Muscle layer of colon (tissue), 2 donors: ENCODE measurements at regions not wholly inside any gene's neighbourhood (a gene's known extent, or its start where the extent isn't known, plus 50 kb on each side); places are given as distances from the start of the nearest gene placed in this dataset.
"Not testable (repeated sequence)": the region's sequence is repeated elsewhere in the genome, so short reads cannot be mapped to it uniquely, and the experiment has no call there.

Experiments
- H3K27ac ChIP-seq: one replicate; pipeline ENCODE4 v1.7.0; 2013; ENCODE audit warnings: low read depth, mild to moderate bottlenecking, low read length, moderate library complexity
- H3K27me3 ChIP-seq, 2 donors: one replicate each; pipeline ENCODE4 v1.7.0; 2013; ENCODE audit warnings: low read length in 2 of 2, mild to moderate bottlenecking in 2 of 2; ENCODE audit not compliant: insufficient read depth in 2 of 2, control insufficient read depth in 1 of 2
- H3K36me3 ChIP-seq: one replicate; pipeline ENCODE4 v1.7.0; 2013; ENCODE audit warnings: mild to moderate bottlenecking, low read length; ENCODE audit not compliant: insufficient read depth
- H3K4me1 ChIP-seq: one replicate; pipeline ENCODE4 v1.7.0; 2013; ENCODE audit warnings: mild to moderate bottlenecking, low read length; ENCODE audit not compliant: insufficient read depth
- H3K4me3 ChIP-seq, 2 donors: one replicate each; pipeline ENCODE4 v1.7.0; 2013; ENCODE audit warnings: low read length in 2 of 2, low read depth in 1 of 2, mild to moderate bottlenecking in 1 of 2, moderate library complexity in 1 of 2
- H3K9ac ChIP-seq: one replicate; pipeline ENCODE4 v1.7.0; 2013; ENCODE audit warnings: low read length
- H3K9me3 ChIP-seq: one replicate; pipeline ENCODE4 v1.7.0; 2013; ENCODE audit warnings: mild to moderate bottlenecking, low read length
- donor health status: abdominal sarcoma.
- donor health status: Adenocarcinoma of cecum.

DNA sequence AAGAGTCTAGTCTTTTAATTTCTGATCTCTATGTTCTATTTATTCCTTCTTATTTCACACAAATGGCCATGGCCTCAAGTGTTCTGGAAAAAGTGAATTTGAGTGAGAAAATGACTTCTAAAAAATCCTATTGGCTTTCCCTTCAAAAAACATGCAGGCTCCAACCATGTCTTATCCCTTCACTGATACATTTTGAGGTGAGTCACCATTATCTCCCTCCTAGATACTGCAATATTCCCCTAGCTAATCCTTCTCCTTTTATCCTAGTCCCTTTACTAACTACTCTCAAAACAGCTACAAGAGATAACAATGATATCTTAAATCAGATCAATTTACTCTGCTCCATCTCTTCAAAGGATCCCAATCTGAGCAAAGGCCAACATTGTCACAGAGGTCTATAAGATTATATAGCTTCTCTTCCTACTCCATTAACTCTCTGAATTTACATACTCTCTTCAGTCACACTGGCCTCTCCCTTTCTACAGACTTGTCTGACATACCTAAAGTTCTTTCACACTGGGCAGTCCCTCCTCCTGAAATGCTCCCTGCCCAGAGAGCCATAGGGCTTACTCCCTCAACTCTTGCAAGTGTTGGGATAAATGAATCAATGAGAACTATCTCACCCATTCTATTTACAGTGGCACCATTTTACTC lies 129.2 kb downstream of the TENT5A start:
- H3K4me3 ChIP-seq = no peak overlapping the region
- H3K36me3 ChIP-seq = no peaks in the 10 kb centered on the region
- H3K27me3 ChIP-seq = no peaks in the 10 kb centered on the region
- no peaks in the 10 kb centered on the region for H3K4me1 ChIP-seq
- no peak overlapping the region for H3K27ac ChIP-seq
- H3K9ac ChIP-seq = no peak overlapping the region
- H3K9me3 ChIP-seq = no peaks in the 10 kb centered on the region

DNA sequence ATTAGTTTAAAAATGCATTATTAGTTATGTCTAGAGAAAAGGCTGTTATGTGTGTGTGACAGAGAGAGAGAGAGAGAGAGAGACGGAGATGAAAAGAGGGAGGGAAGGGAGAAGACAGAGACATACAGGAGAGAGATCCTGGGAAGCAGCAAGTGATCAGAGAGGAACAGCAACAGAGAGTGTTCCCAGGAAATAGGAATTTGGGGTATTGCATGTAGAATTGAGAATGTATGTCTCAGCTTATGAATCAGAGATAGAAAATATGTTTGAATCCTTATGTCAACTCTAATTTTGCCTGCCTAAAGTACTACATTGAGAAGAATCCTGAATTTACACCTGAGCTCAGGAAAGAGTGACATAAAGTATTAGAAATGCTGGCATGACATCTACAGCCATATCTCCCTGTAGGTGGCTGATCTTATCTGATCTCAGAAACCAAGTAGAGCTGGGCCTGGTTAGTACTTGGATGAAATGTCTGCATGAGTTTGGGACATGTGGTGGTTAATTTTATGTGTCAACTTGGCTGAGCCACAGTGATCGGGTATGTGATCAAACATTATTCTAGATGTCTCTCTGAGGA lies 130.6 kb downstream of the TENT5A start:
- Histone ChIP-seq H3K4me1 (no peaks in the 10 kb centered on the region), H3K9me3 (no peaks in the 10 kb centered on the region), H3K36me3 (no peaks in the 10 kb centered on the region), H3K9ac (no peak overlapping the region), H3K4me3 (no peak overlapping the region), H3K27ac (no peak overlapping the region), H3K27me3 (no peaks in the 10 kb centered on the region)

DNA sequence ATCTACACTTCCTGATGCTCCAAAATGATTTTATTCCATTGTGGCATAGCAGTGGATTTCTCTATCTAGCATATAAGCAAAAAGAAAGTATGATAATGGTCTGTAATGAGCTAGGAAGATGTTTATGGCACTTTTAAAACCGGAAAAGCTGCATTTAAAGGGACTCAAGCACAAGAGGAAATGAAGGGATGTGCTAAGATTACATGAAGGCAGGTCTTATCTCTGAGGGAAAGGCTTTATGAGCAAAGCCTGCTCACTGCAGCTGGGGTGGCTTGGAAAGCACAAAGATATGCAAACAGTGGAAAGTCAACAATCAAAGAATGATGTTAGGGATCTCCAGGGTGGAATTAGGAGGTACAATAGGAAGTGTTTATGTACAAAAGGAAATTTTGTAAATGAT lies 138.2 kb downstream of the TENT5A start:
- no peak overlapping the region for H3K27ac ChIP-seq
- H3K9ac ChIP-seq = no peak overlapping the region
- H3K27me3 ChIP-seq = no peaks in the 10 kb centered on the region

GRCh38 chr6:81613606-81614005 lies 138.9 kb downstream of the TENT5A start:
- no peak overlapping the region for H3K9ac ChIP-seq
- H3K27ac ChIP-seq = no peak overlapping the region
- H3K4me1 ChIP-seq = no peaks in the 10 kb centered on the region
- no peaks in the 10 kb centered on the region for H3K27me3 ChIP-seq
- H3K9me3 ChIP-seq = no peaks in the 10 kb centered on the region
- no peaks in the 10 kb centered on the region for H3K36me3 ChIP-seq
- H3K4me3 ChIP-seq = no peak overlapping the region

More for the DNA sequence above, 138.2 kb downstream of the TENT5A start:
- Histone ChIP-seq H3K9me3 (no peaks in the 10 kb centered on the region), H3K36me3 (no peaks in the 10 kb centered on the region), H3K4me3 (no peak overlapping the region), H3K4me1 (no peaks in the 10 kb centered on the region)

DNA sequence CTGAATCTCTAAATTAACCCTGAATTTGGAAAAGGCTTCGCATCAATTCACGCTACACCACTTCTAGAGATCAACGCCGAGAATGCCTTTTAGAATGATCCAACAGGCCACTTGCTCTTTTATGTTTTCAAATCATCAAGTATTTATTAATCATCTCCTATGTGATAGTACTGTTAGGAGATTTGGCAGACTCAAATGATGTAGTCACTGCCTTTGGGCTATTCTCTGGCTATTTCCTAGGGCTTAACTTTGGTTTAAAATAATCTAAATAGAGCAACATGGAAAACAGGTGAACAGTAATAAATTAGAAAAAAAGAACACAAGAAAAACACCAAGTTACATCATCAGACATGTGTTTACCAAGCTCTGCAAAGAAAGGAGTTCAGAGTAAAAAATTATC lies 140.3 kb downstream of the TENT5A start:
- Histone ChIP-seq H3K27ac (no peak overlapping the region), H3K27me3 (no peaks in the 10 kb centered on the region), H3K9ac (no peak overlapping the region), H3K9me3 (no peaks in the 10 kb centered on the region), H3K4me1 (no peaks in the 10 kb centered on the region), H3K36me3 (no peaks in the 10 kb centered on the region), H3K4me3 (no peak overlapping the region)

DNA sequence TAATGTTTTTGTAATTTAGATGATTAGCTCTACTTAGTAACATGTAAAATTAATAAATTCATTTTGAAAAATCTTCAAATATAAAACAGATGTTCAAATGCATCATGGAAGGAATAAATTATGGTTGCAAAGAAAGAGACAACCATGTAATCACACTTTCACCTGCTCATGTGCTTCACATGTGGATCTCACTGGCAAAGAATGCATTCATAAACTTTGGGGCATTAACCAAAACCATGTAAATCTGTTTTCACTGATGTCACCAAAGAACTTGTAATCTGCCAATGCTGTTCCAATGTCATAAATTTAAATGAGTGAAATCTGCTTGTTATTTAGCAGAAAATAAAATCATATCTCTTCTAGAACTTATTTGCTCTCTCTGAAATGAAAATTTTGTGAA lies 142.7 kb downstream of the TENT5A start:
- Histone ChIP-seq H3K36me3 (no peaks in the 10 kb centered on the region), H3K9ac (no peak overlapping the region), H3K9me3 (no peaks in the 10 kb centered on the region), H3K27ac (no peak overlapping the region), H3K27me3 (no peaks in the 10 kb centered on the region), H3K4me3 (no peak overlapping the region), H3K4me1 (no peaks in the 10 kb centered on the region)

- no peaks in the 10 kb centered on the region for H3K9me3 ChIP-seq
- no peak overlapping the region for H3K9ac ChIP-seq
- no peak overlapping the region for H3K27ac ChIP-seq
- no peak overlapping the region for H3K4me3 ChIP-seq
- H3K4me1 ChIP-seq = no peaks in the 10 kb centered on the region
- no peaks in the 10 kb centered on the region for H3K36me3 ChIP-seq
- no peaks in the 10 kb centered on the region for H3K27me3 ChIP-seq
Observed at GRCh38 chr6:81608776-81609175, 143.7 kb downstream of the TENT5A start.

DNA sequence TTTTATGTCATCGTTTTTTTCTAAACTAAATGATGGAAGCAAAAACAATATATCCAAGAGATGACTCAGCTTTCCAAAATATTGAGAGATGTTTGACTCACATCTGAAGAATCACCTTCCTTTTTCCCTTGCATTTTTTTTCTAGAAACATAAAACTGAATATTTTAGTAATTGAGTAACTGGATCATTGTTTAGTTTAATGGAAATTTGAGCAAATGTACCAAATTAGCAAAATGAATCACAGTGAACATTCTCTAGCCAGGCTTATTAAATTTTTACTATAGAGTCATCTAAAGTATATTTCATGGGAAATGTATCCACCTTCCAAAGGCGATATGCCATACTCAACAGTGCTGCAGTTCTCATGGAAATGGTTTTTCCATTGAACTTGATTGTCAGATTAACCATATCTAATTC lies 145.5 kb downstream of the TENT5A start:
- Histone ChIP-seq H3K27ac (no peak overlapping the region), H3K36me3 (no peaks in the 10 kb centered on the region), H3K9me3 (no peaks in the 10 kb centered on the region), H3K9ac (no peak overlapping the region), H3K4me3 (no peak overlapping the region), H3K4me1 (no peaks in the 10 kb centered on the region), H3K27me3 (no peaks in the 10 kb centered on the region)

DNA sequence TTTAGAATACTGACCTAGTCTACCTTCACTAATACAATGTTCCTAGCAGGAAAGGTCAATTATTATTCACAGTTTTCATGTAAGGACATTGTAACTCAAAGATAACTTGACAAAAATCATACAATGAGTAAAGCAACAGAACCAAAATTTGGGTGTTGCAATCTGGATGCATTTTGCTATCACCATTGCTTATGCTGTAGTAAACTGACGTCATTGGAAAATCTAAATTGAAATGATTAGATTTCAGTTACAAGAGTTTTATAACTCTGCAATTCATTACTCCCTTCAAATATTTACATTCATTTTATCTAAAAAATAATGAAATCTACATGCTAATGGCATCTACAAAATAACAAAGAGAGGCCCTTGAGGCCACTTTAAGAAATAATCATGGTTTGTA lies 147.0 kb downstream of the TENT5A start:
- no peaks in the 10 kb centered on the region for H3K9me3 ChIP-seq
- no peaks in the 10 kb centered on the region for H3K27me3 ChIP-seq
- H3K36me3 ChIP-seq = no peaks in the 10 kb centered on the region
- no peak overlapping the region for H3K9ac ChIP-seq
- no peak overlapping the region for H3K4me3 ChIP-seq
- H3K4me1 ChIP-seq = no peaks in the 10 kb centered on the region
- H3K27ac ChIP-seq = no peak overlapping the region

GRCh38 chr6:81601918-81602317 lies 150.6 kb downstream of the TENT5A start:
- H3K9ac ChIP-seq = no peak overlapping the region

DNA sequence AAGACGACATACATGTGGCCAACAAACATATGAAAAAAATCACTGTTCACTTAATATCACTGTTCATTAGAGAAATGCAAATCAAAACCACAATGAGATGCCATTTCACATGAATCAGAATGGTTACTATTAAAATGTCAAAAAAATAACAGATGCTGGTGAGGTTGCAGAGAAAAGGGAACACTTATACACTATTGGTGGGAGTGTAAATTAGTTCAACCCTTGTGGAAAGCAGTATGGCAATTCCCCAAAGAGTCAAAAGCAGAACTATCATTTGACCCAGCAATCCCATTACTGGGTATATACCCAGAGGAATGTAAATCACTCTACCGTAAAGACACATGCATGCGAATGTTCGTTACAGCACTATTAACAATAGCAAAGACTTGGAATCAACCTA lies 152.0 kb downstream of the TENT5A start:
- not testable (repeated sequence) for H3K9ac ChIP-seq, H3K4me3 ChIP-seq, H3K27ac ChIP-seq, H3K27me3 ChIP-seq, H3K36me3 ChIP-seq, H3K9me3 ChIP-seq, H3K4me1 ChIP-seq

More at GRCh38 chr6:81601918-81602317, 150.6 kb downstream of the TENT5A start:
- H3K36me3 ChIP-seq = no peaks in the 10 kb centered on the region
- no peak overlapping the region for H3K27ac ChIP-seq
- H3K4me1 ChIP-seq = no peaks in the 10 kb centered on the region
- no peaks in the 10 kb centered on the region for H3K9me3 ChIP-seq
- H3K4me3 ChIP-seq = no peak overlapping the region
- H3K27me3 ChIP-seq = no peaks in the 10 kb centered on the region

DNA sequence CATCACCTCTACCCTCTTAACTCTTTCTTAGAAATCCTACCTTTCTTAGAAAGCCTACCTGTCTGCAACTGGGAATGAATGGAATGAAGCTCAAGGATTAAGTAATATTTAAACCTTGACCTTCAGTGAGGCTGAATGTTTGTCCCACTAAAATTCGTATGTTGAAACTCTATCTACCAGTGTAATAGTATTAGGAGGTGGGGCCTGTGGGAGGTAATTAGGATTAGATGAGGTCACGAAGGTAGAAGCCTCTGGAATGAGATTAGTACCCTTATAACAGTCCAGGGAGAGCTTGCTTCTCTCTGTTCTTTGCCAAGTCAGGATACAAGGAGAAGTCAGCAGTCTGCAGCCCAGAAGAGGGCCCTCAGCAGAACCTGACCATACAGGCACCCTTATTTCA lies 158.0 kb downstream of the TENT5A start:
- no peaks in the 10 kb centered on the region for H3K4me1 ChIP-seq
- no peaks in the 10 kb centered on the region for H3K9me3 ChIP-seq
- H3K27ac ChIP-seq = no peak overlapping the region
- H3K9ac ChIP-seq = no peak overlapping the region
- no peaks in the 10 kb centered on the region for H3K27me3 ChIP-seq
- no peak overlapping the region for H3K4me3 ChIP-seq
- no peaks in the 10 kb centered on the region for H3K36me3 ChIP-seq
